ENCODE measurements at regions not wholly inside any gene's neighbourhood (a gene's known extent, or its start where the extent isn't known, plus 50 kb on each side); places are given as distances from the start of the nearest gene placed in this dataset.

DNA sequence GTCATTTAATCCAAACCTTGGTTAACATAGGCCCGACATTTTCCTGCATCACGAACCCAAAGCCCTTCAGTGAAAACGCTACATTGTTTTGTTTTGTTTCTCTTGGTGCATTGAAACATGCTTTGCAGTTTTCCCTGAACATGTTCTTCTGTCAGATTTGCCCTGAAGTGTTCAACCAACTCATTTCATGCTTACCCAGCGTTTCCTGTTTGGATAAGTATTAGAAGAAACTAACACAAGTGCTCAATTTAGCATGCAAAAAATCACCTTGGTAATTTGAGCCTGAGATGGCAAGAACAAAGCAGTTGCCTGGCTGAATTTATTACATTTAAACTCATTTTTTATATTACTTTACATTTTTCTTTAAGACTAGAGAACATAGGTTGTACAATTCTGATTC, 160.1 kb upstream of the VCX3A start:
- Histone ChIP-seq H3K36me3 (ENCODE audit: insufficient read depth, low read length) (no peaks in the 10 kb centered on the region), H3K4me2 (ENCODE audit: insufficient read depth, low read length) (no peak overlapping the region), H4K20me1 (ENCODE audit: insufficient read depth, low read length) (no peaks in the 10 kb centered on the region), H3K27ac (ENCODE audit: low read depth, low read length) (no peak overlapping the region), H3K27me3 (ENCODE audit: insufficient read depth, low read length) (no peaks in the 10 kb centered on the region), H3K4me1 (ENCODE audit: insufficient read depth, low read length) (no peaks in the 10 kb centered on the region), H3K4me3 (ENCODE audit: insufficient read depth, low read length) (no peak overlapping the region), H3K79me2 (ENCODE audit: insufficient read depth, low read length) (no peaks in the 10 kb centered on the region), H2AFZ (ENCODE audit: low read length) (no peak overlapping the region), H3K9me3 (ENCODE audit: low read depth, low read length) (peaks cover 2% of the 10 kb centered on the region)
- DNase-seq (ENCODE audit: insufficient read length, low spot score, missing footprints): peak; percentile 49
- TF ChIP-seq, protein P1, sequence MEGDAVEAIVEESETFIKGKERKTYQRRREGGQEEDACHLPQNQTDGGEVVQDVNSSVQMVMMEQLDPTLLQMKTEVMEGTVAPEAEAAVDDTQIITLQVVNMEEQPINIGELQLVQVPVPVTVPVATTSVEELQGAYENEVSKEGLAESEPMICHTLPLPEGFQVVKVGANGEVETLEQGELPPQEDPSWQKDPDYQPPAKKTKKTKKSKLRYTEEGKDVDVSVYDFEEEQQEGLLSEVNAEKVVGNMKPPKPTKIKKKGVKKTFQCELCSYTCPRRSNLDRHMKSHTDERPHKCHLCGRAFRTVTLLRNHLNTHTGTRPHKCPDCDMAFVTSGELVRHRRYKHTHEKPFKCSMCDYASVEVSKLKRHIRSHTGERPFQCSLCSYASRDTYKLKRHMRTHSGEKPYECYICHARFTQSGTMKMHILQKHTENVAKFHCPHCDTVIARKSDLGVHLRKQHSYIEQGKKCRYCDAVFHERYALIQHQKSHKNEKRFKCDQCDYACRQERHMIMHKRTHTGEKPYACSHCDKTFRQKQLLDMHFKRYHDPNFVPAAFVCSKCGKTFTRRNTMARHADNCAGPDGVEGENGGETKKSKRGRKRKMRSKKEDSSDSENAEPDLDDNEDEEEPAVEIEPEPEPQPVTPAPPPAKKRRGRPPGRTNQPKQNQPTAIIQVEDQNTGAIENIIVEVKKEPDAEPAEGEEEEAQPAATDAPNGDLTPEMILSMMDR (IDR thresholded peaks at IDR 0.05; ENCODE audit: extremely low read depth, low read depth, low read length): no peak

DNA sequence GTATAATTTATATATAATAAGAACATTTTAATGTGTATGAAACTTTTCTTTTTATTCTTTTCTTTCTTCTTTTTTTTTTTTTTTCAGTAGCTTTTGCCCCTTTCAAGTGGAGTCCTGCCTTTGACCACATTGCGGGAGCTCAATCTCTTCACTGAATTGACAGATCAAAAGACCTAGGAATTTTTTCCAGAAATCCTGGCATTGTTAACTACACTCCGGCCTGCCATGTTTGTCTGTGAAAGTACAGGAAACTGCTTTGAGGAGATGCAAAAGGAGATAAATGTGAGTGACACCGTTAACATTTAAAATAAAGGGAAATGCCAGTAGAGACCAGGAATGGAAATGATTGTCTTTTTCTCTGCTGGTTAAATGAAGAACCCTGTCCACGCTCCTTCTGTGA, 159.3 kb upstream of the VCX3A start:
- peaks cover 2% of the 10 kb centered on the region for H3K9me3 ChIP-seq (ENCODE audit: low read depth, low read length)
- no peaks in the 10 kb centered on the region for H3K36me3 ChIP-seq (ENCODE audit: insufficient read depth, low read length)

DNA sequence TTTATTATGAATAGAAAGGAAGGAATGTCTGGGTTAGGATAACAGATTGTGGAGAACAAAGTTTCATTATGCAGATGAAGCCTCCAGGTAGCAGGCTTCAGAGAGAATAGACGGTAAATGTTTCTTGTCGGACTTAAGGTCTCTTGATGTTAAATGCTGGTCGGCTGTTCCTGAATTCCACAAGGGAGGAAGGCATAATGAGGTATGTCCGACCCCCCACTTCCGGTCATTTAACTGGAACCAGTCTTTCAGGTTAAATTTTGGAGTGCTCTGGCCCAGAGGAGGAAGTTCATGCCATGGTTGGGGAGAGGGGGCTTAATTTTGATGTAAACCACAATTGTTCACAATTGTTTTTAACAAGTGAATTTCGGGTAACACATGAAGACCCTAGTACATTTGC, 158.1 kb upstream of the VCX3A start:
- DNase-seq (ENCODE audit: insufficient read length, low spot score, missing footprints): peak; percentile 27
- H3K27ac ChIP-seq (ENCODE audit: low read depth, low read length): no peak overlapping the region
- TF ChIP-seq, protein P1 (IDR thresholded peaks at IDR 0.05; ENCODE audit: extremely low read depth, low read depth, low read length): no peak

More for the DNA sequence above, 159.3 kb upstream of the VCX3A start:
- H3K4me3 ChIP-seq (ENCODE audit: insufficient read depth, low read length): no peak overlapping the region
- no peak overlapping the region for H3K27ac ChIP-seq (ENCODE audit: low read depth, low read length)
- no peak overlapping the region for H2AFZ ChIP-seq (ENCODE audit: low read length)
- DNase-seq (ENCODE audit: insufficient read length, low spot score, missing footprints): no peak
- H3K79me2 ChIP-seq (ENCODE audit: insufficient read depth, low read length): no peaks in the 10 kb centered on the region
- H3K4me2 ChIP-seq (ENCODE audit: insufficient read depth, low read length): no peak overlapping the region
- TF ChIP-seq, protein P1 (IDR thresholded peaks at IDR 0.05; ENCODE audit: extremely low read depth, low read depth, low read length): no peak
- no peaks in the 10 kb centered on the region for H4K20me1 ChIP-seq (ENCODE audit: insufficient read depth, low read length)
- H3K27me3 ChIP-seq (ENCODE audit: insufficient read depth, low read length): no peaks in the 10 kb centered on the region
- H3K4me1 ChIP-seq (ENCODE audit: insufficient read depth, low read length): no peaks in the 10 kb centered on the region

DNA sequence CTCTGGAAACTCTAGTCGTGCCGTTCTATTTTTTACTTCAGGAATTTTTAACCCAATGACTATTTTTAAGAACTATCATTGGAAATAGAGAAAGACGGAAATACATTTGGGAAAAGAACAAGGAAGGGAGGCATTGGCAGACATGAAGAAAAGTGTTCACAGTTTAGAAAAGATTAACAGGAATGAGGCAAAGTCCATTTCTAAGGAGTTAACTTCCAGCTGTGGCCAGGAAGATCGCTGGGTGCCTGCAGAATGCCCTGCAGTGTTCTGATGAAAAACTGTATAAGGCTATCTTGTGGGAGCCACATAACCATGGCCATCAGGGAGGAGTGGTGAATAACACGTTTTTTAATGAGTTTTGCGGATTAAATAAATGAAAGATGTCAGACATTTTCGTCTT, 150.6 kb upstream of the VCX3A start:
- peaks cover 5% of the 10 kb centered on the region for H3K9me3 ChIP-seq (ENCODE audit: low read depth, low read length)
- H3K36me3 ChIP-seq (ENCODE audit: insufficient read depth, low read length): no peaks in the 10 kb centered on the region
- TF ChIP-seq, protein P1 (IDR thresholded peaks at IDR 0.05; ENCODE audit: extremely low read depth, low read depth, low read length): no peak
- no peak overlapping the region for H3K27ac ChIP-seq (ENCODE audit: low read depth, low read length)
- no peaks in the 10 kb centered on the region for H3K27me3 ChIP-seq (ENCODE audit: insufficient read depth, low read length)
- H3K79me2 ChIP-seq (ENCODE audit: insufficient read depth, low read length): no peaks in the 10 kb centered on the region
- H3K4me2 ChIP-seq (ENCODE audit: insufficient read depth, low read length): no peak overlapping the region
- H3K4me1 ChIP-seq (ENCODE audit: insufficient read depth, low read length): no peaks in the 10 kb centered on the region
- H3K4me3 ChIP-seq (ENCODE audit: insufficient read depth, low read length): no peak overlapping the region
- H2AFZ ChIP-seq (ENCODE audit: low read length): no peak overlapping the region
- no peak for DNase-seq (ENCODE audit: insufficient read length, low spot score, missing footprints)
- no peaks in the 10 kb centered on the region for H4K20me1 ChIP-seq (ENCODE audit: insufficient read depth, low read length)

More for the DNA sequence above, 158.1 kb upstream of the VCX3A start:
- Histone ChIP-seq H3K4me1 (ENCODE audit: insufficient read depth, low read length) (no peaks in the 10 kb centered on the region), H3K9me3 (ENCODE audit: low read depth, low read length) (peaks cover 2% of the 10 kb centered on the region), H3K27me3 (ENCODE audit: insufficient read depth, low read length) (no peaks in the 10 kb centered on the region), H3K4me2 (ENCODE audit: insufficient read depth, low read length) (no peak overlapping the region), H3K79me2 (ENCODE audit: insufficient read depth, low read length) (no peaks in the 10 kb centered on the region), H4K20me1 (ENCODE audit: insufficient read depth, low read length) (no peaks in the 10 kb centered on the region), H2AFZ (ENCODE audit: low read length) (no peak overlapping the region), H3K36me3 (ENCODE audit: insufficient read depth, low read length) (no peaks in the 10 kb centered on the region), H3K4me3 (ENCODE audit: insufficient read depth, low read length) (no peak overlapping the region)

Data from osteoblast (primary cell).